ENCODE measurements at regions not wholly inside any gene's neighbourhood (a gene's known extent, or its start where the extent isn't known, plus 50 kb on each side); places are given as distances from the start of the nearest gene placed in this dataset.
A peak's percentile ranks its signal among the peaks of the same experiment; 100 is the strongest.
"Not testable (repeated sequence)": the region's sequence is repeated elsewhere in the genome, so short reads cannot be mapped to it uniquely, and the experiment has no call there.

DNA sequence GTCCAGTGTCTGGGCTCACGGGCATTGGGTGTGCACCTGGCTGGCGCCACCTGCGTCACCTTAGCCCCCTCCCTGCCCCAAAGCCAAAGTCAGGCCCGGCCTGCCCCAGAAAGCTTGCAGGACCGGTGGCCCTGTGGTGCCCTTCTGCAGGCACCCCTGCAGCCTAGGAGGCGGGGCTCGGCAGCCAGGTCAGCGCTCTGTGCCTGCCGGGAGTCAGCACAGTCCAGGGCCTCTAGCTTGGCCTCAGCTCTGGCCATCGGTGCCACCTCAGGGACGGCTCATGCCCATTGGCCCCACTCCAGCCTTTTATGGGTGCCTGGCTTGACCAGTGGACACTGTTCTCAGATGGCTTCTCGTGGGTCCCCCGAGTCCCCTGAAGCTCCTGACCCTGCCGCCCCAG is 118.5 kb downstream of the TMEM121 start:
- intact Hi-C loops (cut with DNase I); ATAC-seq (ENCODE audit: poor library complexity); DNase-seq: not testable (repeated sequence)

DNA sequence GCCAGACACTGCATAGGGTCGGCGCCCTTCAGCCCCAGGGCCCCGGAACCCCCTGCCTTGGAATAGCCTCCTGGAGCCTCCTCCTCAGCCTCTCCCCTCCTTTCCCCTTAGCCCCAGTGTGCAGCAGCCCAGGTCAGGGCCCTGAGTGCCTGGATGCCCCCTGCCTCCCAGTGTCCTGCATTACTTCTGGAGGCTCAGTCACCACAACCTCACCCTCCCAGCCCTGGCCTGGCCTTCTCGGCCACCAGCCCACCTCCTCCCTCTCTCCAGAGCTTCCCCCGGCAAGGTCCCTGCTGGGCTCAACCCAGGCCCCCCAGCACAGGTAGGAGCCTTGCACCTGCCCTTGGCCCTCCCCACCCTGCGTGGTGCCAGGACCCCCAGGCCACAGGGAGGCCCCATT is 119.0 kb downstream of the TMEM121 start:
- ATAC-seq (ENCODE audit: poor library complexity); intact Hi-C loops (cut with DNase I); DNase-seq: not testable (repeated sequence)

DNA sequence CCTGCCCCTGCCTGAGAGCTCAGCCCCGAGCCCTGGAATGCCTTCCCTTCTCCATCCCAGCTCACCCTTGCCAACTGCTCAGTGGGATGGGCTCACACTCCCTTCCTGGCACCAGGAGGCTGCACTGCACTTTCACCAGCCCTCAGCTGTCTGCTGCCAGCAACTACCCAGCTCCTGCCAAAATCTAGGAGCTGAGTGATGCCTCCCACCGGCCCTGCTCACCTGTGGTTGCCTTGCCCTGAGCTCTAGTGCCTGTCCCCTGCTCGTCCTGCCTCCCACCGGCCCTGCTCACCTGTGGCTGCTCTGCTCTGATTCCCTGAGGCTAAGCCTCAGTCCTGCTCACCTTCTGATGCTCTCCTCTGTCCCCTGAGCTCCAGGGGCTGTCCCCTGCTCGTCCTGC is 119.8 kb downstream of the TMEM121 start:
- intact Hi-C loops (cut with DNase I), result no loop called here
- no peak for DNase-seq
- ATAC-seq (ENCODE audit: poor library complexity), result no peak

DNA sequence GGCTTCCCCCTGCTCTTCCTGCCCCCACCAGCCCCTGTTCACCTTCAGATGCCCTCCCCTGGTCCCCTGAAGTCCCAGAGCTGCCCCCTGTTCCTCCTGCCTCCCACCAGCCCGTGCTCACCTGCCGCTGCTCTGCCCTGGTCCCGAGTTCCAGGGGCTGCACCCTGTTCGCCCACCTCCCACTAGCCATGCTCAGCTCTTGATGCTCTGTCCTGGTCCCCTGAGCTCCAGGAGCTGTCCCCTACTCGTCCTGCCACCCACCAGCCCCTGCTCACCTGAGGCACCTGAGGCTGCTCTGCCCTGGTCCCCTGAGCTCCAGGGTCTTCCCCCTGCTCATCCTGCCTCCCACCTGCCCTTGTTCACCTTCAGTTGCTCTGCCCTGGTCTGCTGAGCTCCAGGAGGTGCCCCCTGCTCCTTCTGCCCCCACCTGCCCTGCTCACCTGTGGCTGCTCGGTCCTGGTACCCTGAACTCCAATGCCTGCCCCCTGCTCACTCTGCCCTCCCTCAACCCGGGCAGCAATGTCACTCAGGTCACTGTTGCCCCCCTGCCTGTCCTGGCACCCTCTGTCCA is 120.4 kb downstream of the TMEM121 start:
- ATAC-seq (ENCODE audit: poor library complexity); DNase-seq; intact Hi-C loops (cut with DNase I): not testable (repeated sequence)

DNA sequence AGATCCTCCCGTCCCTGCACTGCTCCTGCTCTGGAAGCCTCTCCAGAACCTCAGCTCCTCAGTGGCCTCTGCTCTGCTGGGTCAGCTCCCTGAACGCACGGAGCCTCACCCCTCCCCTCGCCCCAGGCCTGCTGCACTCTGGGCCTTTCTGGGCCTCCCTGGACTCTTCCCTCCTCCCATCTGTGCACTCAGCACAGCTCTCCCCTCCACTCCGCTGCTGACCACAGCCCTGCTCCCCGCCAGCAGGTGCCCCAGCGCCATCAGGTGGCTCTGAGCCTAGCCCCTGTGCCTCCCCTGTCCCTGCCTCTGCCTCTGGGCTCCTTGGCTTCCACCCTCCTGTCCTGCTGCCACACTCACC is 121.0 kb downstream of the TMEM121 start:
- ATAC-seq (ENCODE audit: poor library complexity); DNase-seq; intact Hi-C loops (cut with DNase I): not testable (repeated sequence)

DNA sequence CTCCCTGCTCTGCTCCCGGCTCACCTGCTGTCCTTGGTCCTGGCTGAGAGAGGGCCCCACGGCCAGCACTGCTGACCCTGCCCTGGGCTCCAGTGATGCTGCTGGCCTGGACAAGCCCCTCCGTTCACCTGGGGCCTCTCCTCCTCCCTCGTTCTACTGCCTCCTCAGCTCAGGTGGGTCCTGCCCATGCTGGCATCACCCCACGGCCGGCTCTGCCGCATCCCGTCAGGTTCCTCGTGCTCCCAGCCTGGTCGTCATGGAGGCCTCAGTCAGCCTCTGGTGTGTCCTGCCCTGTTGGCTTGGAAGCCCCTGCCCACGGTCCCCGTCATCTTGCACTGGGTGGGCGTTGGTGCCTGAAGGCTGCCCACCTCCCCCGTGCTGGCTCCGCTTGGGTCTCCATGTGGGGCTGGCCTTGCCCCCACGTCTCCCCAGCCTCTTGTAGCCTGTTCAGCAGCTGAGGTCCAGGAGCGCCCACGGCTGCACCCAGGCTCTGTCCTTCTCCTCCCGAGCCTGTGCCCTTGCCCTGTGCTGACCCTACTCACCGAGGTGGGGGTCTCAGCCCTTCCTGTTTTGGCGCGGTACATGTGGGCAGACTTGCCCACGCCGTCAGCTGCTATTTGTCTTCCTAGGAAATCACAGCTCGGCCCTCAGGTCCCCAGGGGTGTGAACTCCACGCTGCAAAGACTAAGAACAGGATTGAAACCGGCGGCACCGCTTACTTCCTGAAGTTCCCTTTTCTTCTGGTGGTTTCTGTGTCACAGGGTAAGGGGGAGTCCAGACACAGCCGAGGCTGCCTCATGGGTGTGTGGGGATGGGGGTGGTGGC is 121.6 kb downstream of the TMEM121 start:
- ATAC-seq (ENCODE audit: poor library complexity) (no peak), DNase-seq (no peak)
- intact Hi-C loops (cut with DNase I), result no loop called here

DNA sequence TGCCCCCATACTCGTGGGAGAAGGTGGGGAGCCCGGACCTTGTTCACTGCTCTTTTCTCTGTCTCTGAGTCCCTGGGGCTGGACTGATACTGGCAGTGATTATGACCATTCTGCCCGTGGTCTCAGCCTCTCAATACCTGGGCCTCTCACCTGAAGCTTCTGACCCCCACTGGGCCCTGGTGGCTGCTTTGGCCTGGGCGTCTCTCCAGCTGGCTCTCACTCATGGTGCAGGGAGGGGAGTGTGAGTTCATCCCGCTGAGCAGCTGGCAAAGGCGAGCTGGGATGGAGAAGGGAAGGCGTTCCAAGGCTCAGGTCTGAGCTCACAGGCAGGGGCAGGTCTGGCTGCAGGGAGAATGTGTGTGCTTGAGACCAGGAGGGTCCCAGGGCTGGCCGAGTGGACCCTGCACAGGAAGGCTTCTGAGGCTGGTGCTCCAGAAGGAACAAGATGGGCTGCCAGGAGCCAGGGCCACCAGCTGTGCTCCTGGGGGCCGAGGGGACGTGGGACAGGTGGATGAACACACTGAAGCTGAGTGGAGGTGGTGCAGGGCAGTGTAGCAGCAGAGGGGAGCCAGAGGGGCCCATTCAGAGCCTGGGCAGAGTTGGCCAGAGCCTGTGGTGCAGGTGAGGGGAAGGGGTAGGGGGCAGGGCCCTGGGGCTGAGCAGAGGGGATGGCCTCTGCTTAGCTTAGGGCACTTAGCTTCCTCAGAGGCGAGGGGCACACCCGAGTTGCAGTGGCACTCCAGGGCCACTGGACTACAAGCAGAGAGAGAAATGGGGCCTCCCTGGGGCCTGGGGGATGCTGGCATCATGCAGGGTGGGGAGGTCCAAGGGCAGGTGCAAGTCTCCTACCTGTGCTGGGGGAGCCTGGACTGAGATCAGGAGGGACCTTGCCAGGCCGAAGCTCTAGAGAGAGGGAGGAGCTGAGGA is 122.5 kb downstream of the TMEM121 start:
- ATAC-seq (ENCODE audit: poor library complexity), result peak; percentile 41
- intact Hi-C loops (cut with DNase I); DNase-seq: not testable (repeated sequence)

DNA sequence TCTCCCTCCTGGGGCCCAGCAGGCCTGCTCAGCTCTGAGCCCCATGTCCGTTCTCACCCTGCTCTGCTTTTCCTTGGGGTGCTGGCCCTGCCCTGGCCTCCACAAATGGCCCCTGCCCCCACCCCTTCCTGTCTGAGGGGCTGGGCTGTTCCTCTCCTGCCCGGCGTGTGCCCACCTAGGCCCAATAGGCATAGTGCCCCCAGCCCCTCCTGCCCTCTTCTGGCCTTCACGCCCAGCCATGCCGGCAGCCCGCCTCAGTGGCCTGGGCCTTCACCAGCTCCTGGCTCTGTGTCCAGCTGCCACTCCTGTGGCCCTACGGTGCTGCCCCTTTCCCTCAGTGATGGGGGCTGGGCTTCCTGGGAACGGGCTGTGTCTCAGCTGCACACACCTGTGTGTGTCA is 125.9 kb downstream of the TMEM121 start:
- DNase-seq, result not testable (repeated sequence)

DNA sequence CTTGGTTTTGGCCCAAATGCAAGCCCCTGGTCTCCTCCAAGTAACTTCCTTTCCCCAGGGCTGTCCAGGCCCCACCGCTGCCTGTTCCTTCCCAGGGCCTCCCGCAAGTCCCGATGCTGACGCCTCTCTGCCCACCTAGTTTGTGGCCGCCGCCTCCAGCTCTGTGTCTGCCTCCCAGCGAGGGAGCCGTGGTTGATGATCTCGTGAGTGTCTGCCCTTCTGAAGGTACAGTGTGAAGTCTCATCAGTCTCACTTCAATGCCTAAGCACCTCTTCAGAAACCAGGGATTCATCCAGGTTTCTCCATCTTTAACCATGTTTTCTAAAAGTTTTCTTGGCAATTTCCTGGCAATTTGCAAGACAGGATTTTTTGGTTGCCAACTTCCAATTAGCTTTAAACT is 127.5 kb downstream of the TMEM121 start:
- DNase-seq; ATAC-seq (ENCODE audit: poor library complexity); intact Hi-C loops (cut with DNase I): not testable (repeated sequence)

More for the DNA sequence above, 125.9 kb downstream of the TMEM121 start:
- ATAC-seq (ENCODE audit: poor library complexity); intact Hi-C loops (cut with DNase I): not testable (repeated sequence)

DNA sequence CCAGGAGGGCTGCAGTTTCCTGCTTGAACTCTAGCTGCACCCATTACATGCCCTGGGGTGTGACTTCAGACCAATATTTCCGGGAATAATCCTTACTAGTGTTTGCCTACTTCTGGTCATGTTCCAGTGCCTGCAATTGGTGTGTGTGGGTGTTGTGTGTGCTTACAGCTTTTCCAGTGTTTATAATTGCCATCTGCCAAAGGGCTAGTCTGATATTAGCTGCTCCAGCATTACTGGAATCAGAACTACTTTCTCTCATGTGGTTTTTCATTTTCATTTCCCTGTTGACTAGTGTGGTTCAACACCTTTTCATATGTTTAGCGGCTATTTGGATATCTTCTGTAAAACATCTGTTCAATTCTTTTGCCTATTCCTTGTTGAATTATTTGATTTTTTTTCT is 132.9 kb downstream of the TMEM121 start:
- ATAC-seq (ENCODE audit: poor library complexity); DNase-seq; intact Hi-C loops (cut with DNase I): not testable (repeated sequence)

DNA sequence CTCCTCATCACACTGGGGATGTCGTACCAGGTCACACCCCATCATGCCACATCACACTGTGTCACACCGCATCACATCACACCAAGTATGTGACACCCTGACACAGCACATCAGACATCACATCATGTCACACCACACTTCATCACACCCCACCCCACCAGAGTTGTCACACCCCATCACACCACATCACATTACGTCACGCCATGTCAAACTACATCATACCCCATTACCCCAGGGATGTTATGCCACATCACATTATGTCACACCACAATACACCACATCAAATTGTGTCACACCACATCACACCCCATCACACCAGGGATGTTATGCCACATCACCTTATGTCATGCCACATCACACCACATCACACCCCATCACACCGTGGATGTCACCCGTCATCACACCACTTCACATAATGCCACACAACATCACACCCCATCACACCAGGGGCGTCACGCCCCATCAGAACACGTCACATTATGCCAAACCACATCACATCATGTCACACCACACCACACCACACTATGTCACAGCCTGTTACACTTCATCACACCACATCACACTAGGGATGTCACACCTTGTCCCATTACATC is 133.6 kb downstream of the TMEM121 start:
- intact Hi-C loops (cut with DNase I), result no loop called here
- no peak for DNase-seq
- no peak for ATAC-seq (ENCODE audit: poor library complexity)

DNA sequence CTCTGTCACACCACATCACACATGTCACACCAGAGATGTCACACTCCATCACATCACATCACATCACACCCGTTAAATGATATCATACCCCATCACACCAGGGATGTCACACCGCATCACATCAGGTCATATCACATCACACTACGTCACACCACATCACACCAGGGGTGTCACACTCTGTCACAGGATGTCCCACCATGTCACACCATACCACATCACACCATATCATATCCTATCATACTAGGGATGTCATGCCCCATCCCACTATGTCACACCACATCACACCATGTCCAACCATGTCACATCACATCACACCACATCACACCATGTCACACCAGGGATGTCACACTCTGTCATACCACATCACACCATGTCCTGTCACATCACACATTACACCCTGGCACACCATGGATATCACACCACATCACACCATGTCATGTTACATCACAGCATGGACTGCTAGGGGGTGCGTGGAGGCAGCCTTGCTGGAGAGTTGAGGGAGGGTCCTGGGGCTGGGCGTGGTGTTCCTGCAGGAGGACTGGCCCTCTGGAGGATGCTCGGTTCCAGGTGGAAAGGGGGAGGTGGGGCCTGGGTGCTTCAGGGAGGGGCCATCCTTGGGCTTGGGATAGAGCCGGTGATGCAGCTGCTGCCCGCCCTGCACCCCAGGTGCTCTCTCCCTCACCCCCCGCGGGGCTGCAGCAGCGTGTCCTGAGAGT is 134.6 kb downstream of the TMEM121 start:
- DNase-seq, result no peak
- intact Hi-C loops (cut with DNase I), result no loop called here
- ATAC-seq (ENCODE audit: poor library complexity), result no peak

DNA sequence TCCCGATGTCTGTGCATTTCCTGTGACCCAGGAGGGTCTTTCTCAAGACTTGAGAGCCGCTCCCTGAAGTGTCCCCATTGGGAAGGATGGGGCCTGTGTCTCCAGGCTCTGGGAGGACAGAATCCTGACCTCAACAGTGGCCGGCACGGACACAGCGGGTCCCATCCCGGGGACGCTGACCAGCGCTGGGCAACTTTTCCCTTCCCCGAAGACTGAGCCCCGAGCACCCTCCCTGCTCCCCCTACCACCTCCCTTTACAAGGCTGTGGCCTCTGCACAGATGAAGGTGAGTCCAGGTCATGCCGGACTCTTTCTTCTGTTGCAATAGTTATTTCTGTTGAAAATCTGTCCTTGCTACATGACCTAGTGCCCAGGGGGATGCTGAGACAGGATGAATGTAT is 135.7 kb downstream of the TMEM121 start:
- DNase-seq; ATAC-seq (ENCODE audit: poor library complexity); intact Hi-C loops (cut with DNase I): not testable (repeated sequence)

DNA sequence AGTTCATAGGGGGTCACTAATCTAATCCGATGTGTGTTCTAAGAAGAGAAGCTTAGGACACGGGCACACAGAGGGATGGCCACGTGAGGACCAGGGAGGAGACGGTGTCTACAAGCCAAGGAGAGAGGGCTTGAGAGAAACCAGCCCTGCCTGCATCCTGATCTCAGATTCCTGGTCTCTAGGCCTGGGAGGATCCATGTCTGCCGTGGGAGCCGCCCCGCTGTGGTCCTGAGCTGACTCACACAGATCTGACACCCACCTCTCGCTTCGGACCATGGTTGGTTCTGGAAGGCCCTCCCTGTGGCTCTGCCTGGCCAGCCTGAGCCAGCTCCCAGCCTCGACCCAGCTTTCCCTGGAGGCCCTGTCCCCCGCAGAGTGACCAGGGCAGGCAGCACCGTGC is 136.2 kb downstream of the TMEM121 start:
- DNase-seq; intact Hi-C loops (cut with DNase I); ATAC-seq (ENCODE audit: poor library complexity): not testable (repeated sequence)

DNA sequence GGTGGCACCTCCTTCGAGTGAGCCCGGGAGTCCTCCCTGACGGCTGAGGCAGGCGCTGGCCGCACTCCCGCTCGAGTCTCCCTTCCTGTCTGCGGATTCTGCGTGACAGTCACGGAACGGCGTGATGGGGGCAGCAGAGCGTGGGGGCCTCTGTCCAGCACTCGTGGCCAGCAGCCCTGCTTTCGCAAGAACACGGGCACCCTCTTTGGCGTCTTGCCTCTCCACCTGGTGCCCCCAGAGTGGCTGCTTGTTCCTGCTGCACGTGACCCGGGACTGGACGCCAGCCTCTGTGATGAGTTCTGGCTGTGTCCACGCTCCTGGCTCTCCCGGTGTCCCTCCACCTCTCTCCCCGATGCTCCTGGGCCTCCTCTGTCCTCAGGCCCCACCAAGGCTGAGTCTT is 136.9 kb downstream of the TMEM121 start:
- ATAC-seq (ENCODE audit: poor library complexity); intact Hi-C loops (cut with DNase I); DNase-seq: not testable (repeated sequence)

DNA sequence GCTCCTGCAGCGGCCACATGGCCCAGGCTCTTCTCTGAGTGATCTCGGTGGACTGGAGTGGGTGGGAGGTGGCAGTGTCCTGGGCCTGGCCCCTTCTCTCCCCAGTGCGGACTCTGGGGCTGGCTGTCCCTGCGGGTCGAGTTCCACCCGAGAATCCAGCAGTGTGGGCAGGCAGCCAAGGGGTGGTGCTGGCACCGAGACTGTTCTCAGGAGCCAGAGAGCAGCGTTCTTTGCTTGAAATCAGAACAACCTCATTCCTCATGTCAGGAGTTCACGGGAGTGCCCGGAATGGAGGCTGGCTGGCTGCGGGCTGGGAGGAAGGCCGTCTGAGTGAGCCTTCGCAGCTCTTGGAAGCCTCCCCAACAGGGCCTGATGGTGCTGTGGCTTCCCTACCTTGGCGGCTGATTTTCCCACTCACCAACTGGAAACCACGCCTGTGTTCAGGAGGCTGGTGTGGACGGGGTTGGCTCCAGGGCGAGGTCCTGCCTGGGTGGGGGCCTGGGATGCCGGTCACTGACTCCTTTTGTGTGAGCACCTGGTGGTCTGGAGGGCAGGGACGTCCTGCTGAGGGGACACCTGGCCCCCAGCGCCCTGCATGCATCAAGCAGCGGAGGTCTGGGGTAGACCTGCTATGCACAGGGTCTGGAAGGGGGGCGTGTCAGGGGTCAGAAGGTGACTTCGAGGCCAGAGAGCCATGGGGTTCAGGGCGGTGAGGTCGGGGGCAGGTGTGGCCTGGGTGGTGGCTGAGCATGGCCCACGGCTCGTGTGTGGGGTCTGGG is 137.6 kb downstream of the TMEM121 start:
- intact Hi-C loops (cut with DNase I); ATAC-seq (ENCODE audit: poor library complexity): not testable (repeated sequence)
- peak; percentile 75 for DNase-seq

DNA sequence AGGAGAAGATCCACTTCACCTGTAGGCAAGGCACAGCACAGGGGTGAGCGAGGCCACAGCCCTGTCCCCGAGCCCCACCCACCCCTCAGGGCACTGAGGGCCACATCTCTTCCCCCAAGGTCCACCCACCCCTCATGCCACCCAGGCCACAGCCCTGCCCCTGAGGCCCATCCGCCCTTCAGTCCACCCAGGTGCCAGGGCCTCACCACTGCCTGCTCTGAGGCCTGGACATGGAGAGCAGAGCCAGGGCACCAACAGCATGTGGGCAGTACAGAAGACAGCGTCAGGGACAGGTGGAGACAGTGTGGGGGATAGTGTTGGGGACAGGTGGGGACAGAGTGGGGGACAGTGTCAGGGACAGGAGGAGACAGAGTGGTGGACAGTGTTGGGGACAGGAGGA is 138.3 kb downstream of the TMEM121 start:
- intact Hi-C loops (cut with DNase I), result no loop called here
- ATAC-seq (ENCODE audit: poor library complexity) (peak; percentile 43), DNase-seq (no peak)

All from Right ventricle myocardium superior (tissue), 1 donor.